Ramos (cell line): ENCODE measurements at regions not wholly inside any gene's neighbourhood (a gene's known extent, or its start where the extent isn't known, plus 50 kb on each side); places are given as distances from the start of the nearest gene placed in this dataset.

Experiments
- in situ Hi-C: fragments of 300-500 bp; cut with MboI; formaldehyde crosslinking; loops from one replicate; pipeline ENCODE4 v1.14.3; 2022; ENCODE audit warnings: low sequenced_read_pairs; ENCODE audit not compliant: unreplicated experiment

- in situ Hi-C loops = no loop called here
Observed at GRCh38 chr5:103464835-103465484, 97.6 kb downstream of the NUDT12 start.

DNA sequence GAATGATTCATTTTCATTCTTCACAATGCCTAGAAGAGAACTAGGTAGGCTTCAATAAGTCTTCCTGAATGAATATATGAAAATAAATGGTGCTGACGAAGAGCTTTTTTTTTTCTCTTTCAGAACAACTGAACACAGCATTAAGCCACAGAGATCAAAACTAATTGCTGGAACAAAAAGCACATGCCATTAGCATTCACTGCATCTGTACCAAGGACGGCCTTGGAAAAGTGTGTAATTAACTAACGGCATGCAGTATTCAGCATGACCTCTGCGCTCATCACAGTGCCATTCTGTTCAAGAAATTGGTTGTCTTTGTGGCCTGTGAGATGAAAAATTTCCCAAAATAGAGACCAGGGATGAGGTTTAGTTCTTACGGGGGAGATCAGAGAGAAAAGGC is 99.3 kb downstream of the NUDT12 start:
- in situ Hi-C loops = no loop called here

DNA sequence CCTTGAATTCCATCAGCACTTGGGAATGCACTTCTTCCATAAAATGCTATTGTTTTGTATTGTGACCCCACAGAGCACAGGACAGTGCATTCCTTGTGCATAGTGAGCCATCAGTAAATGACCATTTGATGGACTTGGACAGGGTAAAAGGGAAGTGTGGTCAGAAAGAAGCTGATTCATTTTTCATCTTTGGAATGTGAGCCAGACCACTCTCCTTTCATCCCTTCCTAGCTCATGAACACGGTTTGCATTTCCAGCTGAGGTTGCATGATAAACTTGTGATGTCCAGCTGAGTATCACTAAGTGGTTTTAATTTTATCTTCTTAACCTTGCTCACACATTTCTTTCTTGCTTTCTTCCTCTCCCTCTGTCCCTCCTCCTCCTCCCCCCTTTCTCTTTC is 101.3 kb downstream of the NUDT12 start:
- in situ Hi-C loops = no loop called here

GRCh38 chr5:103458497-103459040 is 104.0 kb downstream of the NUDT12 start:
- in situ Hi-C loops = no loop called here

GRCh38 chr5:103456476-103456875 is 106.1 kb downstream of the NUDT12 start:
- in situ Hi-C loops = no loop called here

DNA sequence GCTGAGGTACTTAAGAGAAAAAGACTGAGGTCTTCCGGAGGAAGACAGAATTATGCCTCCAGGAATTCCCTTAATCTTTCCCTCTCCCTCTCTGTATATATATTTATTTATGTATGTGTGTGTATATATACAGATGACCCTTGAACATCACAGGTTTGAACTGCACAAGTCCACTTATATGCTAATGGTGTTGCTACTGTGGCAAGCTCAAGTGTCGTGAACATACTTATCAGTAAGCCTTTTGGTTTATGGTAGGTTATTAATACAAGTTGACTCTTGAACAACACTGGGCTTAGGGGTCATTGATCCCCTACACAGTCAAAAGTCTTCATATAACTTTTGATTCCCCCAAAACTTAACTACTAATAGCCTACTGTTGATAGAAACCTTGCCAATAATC is 106.8 kb downstream of the NUDT12 start:
- in situ Hi-C loops = no loop called here

DNA sequence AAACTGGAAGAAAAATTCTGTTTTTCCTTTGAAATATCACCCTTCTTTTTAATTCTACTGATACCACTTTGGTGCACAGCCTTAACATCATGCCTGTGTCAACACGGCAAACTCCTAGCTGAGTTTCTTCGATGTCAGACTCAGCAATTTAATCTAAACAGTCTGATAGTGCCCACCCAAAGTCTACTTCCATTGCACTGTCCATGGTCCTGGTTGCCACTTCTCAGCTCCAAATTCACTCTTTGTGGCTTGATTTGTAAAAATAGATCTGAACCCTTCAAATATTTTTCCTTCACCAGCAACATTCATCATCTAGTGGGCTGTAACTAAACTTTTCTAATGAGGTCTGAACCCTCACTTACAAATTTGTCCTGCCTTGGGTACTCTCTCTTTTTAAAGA is 107.8 kb downstream of the NUDT12 start:
- in situ Hi-C loops = no loop called here

DNA sequence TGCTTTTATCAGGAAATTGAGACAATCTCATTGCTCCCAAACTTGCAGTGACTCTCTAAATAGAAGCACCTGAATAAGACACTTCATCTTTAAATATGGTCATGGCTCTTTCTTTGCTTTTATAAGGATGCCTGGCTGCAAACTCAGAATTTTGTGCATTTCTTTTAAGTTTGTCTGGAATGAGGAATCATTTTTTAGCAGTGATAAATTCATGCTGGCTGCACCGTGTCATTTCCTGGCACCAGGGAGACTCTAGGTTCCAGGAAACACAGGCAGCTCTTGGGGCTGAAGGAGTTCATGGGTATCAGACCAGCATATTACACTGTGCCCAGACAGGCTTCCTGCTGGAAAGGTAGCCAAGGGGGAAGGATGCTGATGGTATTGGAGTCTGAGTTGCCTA is 109.9 kb downstream of the NUDT12 start:
- in situ Hi-C loops = no loop called here

DNA sequence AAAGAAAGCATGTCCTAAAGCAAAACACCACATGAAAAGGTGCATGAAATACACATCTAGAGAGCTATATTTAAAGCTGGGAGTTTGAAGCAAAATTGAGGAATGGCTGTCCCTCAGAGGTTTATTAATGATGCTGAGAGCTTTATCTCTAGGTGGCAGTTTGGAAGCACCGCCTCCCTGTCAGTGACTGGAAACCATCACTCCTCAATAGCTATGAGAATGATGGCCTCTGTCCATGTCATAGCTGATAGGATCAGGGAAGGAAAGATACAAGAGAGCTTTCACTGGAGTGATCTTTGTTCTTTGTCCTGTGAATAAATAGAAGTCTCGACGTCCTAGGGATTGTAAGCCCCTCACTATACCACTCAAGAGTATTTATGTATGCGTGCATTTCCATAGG is 110.5 kb downstream of the NUDT12 start:
- in situ Hi-C loops = no loop called here

DNA sequence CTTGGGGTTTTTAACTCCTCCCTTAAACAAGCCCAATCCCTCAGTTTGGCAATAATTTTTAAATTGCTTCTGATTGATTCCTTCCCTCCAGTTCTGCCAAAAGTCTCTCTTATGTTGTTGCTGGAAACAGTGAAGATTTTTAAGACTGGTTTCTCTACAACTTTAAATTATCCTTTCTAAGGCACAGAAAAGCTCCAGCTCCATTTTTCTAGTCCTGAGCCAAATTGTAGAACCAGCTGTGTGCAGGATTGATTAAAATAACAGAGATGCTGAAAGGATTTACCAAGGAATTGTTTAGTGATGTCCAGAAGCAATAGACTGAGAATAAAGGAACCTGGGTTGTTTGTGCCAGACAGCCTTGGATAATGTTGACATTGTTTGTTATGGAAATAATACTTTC is 111.3 kb downstream of the NUDT12 start:
- in situ Hi-C loops = no loop called here

GRCh38 chr5:103450333-103451061 is 112.1 kb downstream of the NUDT12 start:
- in situ Hi-C loops = no loop called here

- in situ Hi-C loops = no loop called here
Observed at GRCh38 chr5:103446813-103447212, 115.8 kb downstream of the NUDT12 start.

GRCh38 chr5:103445426-103446035 is 117.1 kb downstream of the NUDT12 start:
- in situ Hi-C loops = no loop called here

GRCh38 chr5:103444333-103445038 is 118.1 kb downstream of the NUDT12 start:
- in situ Hi-C loops = no loop called here

- in situ Hi-C loops = no loop called here
Observed at GRCh38 chr5:103442750-103443149, 119.8 kb downstream of the NUDT12 start.

GRCh38 chr5:103441523-103441922 is 121.1 kb downstream of the NUDT12 start:
- in situ Hi-C loops = no loop called here

DNA sequence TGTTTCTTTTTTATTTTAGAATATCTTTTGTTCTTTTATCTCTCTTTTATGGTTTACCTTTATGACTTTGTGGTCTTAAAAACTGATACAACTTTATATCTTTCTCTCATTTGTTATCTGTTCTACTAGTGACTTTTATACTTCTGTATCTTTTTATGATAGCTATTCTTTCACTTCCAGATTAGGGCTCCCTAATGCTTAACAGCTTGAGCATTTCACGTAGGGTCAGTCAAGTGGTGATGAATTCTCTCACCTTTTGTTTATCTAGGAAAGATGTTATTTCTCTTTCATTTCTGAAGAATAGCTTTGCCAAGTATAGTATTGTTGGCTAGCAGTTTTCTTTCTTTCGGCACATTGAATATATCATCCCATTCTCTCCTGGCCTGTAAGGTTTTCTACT is 123.6 kb downstream of the NUDT12 start:
- in situ Hi-C loops = no loop called here

DNA sequence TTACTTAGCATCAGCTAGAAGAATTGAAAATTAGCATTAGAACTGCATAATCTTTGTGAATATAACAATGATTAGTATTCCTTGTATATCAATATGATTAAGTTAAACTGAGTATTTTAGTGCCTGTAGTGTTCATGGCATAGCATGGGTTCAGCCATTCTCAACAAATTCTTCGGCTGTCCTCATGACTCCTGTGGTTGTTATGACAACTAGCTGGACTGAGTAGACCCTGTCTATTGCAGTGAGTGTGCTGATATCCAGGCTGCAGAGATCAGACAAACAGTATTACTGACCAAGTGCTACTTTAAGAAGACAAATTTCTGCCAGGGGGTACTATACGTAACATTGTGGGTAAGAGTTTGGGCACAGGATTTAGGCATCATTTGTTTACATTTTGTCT is 125.9 kb downstream of the NUDT12 start:
- in situ Hi-C loops = no loop called here

DNA sequence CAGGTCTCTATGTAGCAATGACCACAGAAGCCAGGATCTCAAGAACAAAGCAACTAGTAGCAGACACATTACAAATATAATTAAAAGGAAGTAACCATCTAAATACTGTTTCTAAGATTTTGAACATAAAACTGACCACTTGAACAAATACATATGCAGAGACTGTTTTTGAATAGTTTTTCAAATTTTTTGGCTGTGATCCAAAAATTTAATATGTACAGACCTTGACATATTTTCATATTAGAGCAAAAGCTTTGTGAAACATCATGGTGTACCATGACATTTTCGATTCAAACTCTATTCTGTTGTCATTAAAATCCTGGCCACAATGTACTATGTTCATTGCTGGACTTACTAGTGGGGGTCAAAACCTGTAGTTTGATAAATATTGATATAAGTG is 126.5 kb downstream of the NUDT12 start:
- in situ Hi-C loops = no loop called here

GRCh38 chr5:103435136-103435889 is 127.3 kb downstream of the NUDT12 start:
- in situ Hi-C loops = no loop called here
